ENCODE measurements at regions not wholly inside any gene's neighbourhood (a gene's known extent, or its start where the extent isn't known, plus 50 kb on each side); places are given as distances from the start of the nearest gene placed in this dataset.

DNA sequence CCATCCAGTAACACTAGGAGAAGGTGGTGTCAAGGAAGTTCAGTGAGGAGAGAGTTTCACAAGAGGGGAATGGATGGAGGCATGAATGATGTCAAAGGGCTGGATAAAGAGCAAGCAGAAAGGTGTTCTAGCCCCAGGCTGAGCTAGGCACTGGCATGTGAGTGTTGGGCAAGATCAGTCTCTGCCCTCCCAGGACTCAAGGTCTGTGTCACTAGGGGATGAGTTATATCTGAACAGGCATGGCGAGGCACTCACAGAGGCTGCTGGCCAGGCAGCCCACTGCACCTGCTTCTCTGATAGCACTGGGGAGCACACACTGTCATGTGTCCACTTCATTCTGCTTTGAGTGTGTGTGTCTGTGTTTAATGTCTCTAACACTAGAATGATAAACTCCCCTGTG lies 903.8 kb downstream of the BCL11B start:
- DNase-seq = no peak

DNA sequence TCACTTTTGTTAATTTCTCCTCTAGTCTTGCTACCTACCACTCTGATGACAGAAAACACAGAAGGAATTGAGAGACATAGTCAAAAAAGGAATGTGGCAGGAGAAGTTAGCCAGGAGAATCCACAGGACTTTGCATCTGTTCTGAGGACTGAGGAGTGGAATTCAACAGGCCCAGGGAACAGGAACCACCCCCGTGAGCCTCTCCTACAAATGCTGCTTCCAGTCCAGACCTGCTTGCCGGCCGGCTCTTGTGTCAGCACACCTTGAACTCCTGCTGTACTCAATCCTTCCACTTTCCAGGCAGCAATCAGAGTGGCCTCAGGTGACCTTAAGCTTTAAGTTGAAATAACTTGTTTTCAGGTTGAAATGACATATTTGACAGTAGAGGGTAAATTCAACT lies 903.1 kb downstream of the BCL11B start:
- no peak for DNase-seq

DNA sequence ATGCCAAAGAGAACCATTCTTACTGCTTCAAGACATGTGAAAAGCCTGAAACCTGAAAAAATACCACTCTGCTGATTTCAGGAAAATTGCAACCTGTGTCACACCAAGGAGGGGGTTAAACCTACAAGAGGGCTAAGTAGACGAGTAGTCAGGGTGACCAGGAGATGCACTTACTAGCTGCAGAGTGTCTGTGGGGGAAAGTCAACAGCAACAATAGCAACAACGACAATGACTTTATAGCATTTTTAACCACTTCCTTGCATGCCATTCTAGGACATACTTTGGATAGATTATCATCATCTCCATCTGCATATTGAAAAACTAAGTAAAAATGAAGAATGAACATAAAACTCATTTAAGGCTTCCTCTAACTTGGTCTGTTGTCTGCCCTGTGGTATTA lies 902.7 kb downstream of the BCL11B start:
- DNase-seq = no peak

DNA sequence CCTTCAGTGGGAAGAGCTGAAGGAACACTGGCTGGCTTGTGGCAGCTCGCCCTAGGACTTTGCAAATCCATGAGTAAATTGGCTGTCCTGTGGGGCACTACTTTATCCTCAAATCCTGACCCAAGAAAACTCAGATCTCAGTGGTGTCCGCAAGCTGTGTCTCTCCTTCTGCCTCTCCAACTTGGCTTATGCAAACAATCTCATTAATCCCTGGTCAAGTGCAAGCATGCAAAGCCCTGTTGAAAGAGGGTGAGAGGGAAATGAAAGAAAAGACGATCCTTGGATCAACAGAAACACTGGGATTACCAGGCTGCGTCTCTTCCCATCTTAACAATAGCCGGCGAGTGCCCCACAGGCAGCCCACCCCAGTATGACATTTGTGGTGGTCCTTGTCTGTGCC lies 901.6 kb downstream of the BCL11B start:
- no peak for DNase-seq

DNA sequence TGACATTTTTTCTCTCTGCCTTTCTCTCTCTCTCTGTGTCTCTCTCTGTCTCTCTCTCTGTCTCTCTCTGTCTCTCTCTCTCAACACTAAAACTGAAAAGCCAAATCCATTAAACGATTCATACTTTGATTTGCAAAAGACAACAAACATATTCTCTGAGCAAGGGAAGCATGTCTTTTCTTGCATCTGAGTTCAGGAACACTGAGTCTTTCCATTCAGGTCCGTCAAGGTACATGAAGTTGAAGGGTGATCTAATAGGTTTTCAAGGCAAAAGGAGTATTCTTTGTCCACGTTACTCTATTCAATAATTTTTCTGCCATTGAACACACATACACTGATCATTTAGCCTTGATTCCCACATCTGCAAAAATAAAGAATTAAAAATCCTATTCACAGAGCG lies 900.9 kb downstream of the BCL11B start:
- DNase-seq = no peak

DNA sequence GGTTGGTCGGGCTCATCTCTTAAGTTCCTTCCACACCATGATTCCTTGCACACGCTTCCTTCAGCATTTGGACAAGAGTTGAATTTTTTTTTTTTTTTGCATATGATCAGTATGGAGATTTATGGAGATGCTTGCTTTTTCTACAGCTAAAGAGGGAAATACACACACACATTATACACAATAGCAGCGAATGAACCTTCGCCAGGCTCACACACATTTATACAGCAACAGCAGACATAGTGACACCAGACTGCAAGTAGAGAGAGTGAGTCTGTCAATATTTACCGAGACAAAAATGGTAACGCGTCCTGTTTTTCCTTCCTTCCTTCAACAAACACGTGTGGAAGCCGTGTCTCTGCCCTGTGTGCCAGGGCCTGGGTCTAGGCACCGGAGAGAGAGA lies 897.9 kb downstream of the BCL11B start:
- no peak for DNase-seq

DNA sequence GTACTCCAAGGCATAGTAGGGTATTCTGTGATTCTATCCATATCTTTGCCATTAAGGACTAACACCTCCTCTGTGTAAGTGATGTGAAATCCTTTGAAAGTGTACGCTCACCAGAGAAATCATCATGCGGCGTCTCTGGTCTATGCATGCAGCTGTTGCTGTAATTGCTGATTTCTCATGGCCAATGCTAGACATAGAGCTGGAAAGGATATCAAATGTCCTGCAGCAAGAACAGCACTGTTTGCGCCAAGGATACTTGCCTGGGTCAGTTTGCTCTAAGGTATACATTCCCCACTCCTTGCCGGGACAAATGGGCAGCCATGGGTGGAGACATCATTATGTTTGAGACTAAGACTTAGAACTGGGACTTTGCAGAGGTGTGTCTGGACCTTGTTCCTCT lies 896.4 kb downstream of the BCL11B start:
- DNase-seq = no peak

DNA sequence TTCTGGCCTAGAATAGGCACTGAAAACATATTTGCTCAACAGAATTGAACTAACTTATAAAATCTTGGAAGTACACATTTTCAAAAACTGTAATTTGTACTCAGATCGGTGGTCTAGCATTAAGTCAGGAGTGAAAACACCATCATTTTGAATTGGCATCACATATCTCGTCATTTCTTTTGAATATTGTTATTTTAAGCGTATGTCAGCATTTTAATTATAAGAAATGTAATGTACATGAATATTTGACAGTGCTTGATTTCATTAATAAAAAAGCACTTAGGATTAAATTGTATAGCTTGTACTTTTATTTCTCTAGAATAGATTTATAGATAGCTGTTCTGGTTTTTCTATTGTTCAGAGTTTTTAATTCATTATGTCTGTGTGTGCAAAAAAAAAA lies 892.2 kb downstream of the BCL11B start:
- no peak for DNase-seq

DNA sequence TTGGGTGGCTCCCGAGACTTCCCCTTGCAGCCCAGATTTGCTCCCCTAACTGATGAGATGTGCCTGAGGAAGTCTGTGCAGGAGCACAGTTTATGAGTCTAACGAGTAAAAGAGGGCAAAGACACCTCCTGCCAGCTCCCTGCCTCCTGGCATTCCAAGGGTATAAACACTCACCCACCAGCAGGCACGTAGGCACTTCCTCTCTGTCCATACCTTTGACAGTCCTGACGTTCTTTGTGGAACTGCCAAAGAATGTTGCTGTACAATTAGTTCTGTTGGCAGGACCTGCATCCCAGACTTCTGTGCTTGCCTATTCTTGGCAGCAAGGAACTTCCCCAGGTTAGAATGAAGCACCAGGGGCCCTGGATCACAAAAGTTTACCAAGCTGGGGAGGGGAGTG lies 889.3 kb downstream of the BCL11B start:
- no peak for DNase-seq

DNA sequence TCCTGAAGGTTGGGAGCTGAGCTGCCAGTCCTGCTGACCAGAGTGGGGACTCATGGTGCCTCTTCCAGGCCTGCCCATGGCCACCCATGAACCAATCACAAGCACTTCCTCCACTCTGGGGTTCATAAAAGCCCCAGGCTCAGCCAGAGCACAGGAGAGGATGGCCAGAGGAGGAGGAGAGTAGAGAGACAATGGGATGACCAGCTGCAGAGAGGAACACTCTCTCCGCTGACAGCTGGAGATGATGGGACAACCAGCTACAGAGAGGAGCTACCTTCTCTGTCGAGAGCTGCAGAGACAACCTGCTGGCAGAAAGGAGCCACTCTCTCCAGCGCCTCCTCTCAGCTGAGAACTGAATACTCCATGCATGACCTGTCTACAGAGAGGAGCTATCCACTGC lies 886.1 kb downstream of the BCL11B start:
- DNase-seq = no peak

DNA sequence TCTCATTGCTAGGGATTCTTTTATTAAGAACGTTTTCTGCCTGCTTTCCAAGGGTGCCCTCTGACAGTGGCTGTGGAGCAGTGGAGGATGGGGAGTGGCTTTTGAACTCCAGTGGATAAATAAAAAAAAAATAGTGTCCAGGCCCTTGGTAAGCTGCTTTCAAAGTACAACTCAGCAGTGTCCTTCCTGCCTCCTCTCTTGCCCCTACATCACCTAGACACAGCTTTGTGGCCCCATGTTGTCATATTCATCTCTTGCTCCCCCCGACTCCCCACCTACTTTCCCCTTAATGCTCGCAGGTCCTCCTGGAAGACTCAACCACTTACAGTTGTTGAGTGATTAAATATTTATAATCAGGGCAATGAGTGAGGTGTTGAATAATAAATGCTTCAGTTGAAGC lies 880.9 kb downstream of the BCL11B start:
- DNase-seq = no peak

DNA sequence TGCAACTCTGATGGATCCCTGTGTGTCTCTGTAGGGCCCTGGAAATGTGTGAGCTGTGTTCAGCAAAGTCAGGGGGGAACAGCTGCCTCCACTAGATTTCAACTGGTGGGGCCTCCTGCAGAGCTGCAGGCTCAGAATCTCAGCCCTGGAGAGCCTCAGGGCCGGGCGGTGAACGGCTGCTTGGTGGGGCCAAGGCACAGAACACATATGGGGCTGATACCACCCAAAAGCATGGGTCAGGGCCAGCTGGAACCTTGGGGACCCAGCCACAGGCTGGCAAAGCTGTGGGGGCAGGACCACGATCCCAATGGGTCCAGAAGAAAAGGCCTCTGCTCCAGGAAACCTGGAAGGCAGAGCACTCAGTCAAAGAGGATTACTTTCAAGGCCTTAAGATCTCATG lies 878.5 kb downstream of the BCL11B start:
- no peak for DNase-seq

DNA sequence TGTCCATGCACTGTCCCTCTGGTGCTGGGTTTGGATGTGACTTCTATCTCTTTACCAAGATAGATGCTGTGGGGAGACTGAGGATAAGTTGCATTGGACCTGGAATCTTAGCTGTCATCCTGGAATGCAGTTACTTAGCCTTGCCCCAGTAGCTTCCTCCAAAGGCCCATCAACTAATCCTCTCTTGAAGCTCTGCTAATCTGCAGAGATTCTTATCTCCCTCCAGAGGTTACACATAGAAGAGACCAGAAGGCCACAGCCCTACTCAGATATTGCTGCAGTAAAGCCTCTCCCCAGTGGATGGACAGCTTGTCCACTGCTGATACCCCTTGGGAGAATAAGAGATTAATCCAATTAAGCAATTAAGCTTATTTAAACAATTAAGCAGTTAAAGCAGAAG lies 867.2 kb downstream of the BCL11B start:
- DNase-seq = no peak

DNA sequence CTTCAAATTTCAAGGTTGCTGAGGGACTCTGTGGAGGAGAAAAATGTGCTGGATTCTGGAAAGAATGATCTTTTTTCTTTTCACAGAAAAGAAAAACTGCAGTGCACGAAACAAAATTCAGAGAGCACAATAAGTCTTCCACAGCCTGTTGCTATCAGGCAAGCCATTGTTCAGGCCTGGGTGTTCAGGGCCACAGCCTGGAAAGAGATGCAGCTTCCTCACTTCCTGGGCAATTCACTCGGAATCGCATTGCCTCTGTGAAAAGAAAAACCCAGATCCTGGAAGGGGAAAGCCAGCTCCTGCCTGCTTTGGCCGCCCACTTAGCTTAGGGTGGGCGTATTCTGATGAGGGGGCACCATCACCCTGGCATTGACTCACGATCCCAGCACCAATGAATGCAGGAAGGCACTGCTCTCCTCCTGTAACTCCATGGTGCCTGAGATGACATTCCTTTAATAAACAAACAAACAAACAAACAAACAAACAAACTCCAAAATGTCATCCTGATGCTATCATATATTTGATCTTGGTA lies 863.9 kb downstream of the BCL11B start:
- DNase-seq = no peak

DNA sequence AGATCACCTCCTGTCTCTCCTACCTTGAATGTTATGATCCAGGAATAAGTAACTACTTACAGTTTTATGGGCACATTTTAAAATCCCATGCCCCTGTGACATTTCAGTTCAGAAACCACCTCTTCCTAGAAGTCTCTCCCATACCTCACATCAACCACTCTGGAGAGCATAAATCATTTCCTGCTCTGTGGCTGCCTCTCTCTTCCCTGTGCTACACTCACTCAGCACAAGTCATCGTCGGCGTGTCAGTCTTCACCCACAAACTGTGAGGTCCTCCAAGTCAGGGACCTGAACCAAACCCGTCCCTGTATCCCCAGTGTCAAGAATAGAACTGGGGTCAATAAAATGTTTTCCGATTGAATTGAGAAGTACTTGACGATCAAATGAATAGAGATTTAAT lies 863.3 kb downstream of the BCL11B start:
- DNase-seq = no peak

DNA sequence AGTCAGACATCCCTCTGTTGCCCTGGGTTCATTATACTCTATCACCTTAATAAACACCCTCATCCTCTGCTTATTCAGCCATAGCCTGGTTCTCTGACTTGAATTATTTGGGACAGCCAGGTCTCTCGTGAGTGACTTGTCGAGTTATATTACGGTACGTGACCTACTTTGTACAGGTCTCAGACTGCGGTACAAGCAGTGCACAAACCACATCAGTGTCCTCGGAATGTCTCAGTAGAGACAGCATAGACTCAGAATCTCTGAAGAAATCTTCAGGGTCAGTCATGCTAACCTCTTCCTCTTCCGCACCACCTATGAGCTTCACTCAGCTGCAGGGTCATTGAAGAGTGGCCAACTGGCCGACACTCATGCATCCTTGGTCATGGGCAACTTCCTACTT lies 860.8 kb downstream of the BCL11B start:
- DNase-seq = no peak

DNA sequence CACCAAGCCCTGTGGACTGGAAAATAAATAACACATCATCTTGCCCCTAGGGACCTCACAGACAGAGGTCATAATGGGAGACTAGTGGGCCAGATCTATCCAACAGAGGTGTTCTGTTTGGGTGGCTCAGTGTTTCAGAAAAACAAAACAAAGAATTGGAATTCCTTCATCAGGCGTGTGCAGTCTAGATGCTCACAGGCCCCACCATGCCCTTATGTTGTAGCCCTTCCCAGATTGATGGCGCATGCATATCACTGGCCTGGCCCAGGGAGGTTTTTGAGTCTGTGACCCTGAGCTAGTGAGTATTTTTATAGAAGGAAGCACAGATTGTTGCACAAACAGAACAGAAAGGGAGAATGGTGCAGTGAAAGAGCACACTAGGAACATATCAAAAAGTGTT lies 859.6 kb downstream of the BCL11B start:
- no peak for DNase-seq

DNA sequence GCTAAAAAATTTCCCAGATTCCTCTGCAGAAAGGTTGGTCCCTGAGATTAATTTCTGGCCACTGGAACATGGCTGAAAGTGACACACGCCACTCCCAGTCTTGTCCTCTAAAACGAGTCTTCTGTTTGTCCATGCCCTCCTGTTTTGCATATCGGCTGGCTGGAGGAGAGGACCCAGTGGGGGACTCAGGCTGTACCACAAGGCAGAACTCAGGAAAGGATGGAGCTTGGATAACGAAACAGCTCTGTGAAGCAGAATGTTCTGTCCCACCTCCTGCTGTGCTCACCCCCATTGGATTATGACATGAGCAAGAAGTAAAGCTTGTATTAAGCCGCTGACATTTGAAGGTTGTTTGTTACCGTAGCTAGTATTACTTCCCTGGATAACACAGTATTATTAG lies 856.2 kb downstream of the BCL11B start:
- no peak for DNase-seq

DNA sequence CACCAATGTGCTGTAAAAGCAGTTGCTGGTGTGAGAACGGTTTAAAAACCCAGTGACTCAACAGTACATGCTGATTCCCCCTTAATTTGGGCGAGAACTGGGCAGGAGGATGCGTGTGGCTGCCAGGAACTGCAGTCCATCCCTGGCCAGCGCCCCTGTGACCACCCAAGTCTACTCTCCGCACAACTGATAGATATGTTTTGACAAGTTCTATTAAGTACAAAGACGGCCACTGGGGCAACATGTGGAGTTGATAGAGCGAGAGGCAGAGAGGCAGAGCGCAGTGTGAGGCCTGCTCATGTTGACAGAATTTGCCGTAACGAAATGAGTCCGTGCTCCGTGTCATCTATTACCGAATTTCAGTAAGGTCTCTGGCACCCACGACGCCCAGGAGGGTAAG lies 855.0 kb downstream of the BCL11B start:
- DNase-seq = no peak

DNA sequence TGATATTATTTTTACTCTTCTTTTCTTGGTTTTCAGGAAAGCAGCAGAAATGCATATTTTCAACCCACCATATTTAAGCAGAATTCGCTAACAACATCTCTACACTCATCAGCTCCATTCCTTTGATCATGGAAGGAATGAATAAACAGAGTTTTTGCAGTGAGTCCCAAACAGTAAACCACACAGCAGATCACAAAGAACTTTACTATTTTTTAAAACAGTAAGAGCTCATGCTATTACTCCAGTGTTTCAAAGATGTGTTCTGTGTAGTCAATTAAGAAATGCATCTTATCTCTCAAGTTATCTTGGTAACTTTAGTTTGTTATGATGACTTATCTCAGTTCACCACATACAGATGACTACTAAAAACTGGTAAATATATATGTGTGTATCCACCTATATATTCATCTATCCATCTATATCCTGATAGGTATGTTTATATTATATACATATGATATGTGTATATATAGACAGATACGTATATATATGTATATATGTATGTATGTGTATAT lies 843.5 kb downstream of the BCL11B start:
- no peak for DNase-seq

DNA sequence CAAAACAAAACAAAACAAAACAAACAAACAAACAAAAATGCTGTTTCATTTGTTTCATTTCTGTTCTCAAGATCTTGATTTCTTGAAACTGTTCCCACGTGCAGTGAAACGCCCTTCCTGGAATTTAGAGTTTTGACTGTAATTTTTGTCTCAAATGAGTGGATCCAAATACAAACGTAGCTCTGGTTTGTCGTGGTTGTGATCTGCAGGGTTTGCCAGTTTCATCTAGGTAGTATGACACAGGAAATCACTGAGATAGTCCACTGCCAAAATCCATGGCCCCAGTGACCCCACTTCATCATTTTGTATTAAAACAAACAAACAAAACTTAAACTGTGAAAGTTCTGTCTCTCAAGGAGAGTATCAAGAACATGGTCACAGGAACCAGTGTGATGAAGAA lies 838.6 kb downstream of the BCL11B start:
- DNase-seq = no peak

DNA sequence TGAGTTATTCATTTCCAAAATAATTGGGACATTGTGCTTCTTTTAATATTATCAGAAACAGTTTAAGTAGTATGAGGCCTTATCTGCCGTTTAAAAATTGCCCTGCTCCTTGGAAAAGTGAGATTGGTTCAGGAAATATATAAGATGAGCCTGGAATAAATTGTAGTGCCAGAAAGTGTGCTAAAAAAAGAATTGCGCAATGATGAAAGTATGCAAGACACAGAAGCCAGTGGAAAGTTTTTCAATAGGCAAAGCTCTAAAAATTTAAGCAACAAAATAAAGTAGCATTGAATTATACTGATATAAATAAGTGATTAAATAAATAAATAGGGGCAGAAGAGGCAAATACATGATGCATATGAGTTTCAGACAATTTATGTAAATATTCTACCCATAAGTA lies 834.9 kb downstream of the BCL11B start:
- DNase-seq = no peak

DNA sequence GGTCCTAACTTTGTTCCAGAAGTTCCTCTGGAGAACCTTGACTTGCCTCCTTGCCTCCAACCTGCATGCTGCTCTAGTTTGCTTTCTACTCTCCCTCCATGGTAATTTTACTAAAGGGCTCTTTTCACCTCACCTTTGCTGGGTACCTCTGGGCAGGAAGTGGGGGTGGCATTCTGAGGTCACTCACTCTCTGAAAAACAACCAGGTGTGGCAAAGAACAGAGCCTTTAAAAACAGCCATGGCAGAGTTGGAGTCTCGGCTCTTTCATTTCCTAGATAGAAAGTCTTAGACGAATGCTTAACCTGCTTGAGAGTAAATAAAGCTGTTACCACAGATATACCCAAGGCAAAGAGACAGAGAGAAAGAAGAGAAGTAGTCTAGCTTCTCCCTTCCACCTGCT lies 827.9 kb downstream of the BCL11B start:
- DNase-seq = no peak

DNA sequence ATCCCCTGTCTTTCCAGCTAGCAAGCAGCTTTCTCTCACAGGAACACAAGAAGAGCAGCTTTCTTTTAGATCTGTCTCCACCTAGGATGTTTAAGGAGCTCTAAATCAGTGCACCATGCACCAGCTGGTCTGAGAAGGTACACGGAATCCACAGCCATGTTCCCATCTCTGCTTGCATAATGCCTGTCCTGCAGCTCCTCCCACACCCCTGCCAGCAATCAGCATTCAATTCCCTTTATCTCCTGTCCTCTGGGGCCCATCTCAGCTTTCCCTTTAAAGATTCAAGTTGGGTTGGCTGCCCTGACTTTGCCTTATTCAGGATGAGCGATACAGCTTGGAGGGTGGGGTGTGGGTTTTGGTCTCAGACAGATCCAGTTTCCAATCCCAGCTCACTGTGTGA lies 826.3 kb downstream of the BCL11B start:
- DNase-seq = no peak

DNA sequence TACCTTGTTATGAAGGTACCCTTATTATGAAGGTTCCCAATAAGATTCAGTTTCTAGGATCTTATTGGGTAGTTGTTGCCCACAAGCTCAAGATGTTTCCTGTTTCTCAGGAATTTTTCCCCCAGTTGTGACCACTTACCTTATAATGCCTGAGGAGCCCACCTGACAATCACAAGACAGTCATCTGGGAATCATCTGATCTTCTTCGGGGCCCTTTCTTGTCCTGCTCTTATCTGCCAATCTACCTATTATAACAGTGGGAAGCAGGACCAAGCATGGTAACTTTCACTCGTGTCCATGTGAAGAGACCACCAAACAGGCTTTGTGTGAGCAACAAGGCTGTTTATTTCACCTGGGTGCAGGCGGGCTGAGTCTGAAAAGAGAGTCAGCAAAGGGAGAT lies 825.5 kb downstream of the BCL11B start:
- DNase-seq = no peak

DNA sequence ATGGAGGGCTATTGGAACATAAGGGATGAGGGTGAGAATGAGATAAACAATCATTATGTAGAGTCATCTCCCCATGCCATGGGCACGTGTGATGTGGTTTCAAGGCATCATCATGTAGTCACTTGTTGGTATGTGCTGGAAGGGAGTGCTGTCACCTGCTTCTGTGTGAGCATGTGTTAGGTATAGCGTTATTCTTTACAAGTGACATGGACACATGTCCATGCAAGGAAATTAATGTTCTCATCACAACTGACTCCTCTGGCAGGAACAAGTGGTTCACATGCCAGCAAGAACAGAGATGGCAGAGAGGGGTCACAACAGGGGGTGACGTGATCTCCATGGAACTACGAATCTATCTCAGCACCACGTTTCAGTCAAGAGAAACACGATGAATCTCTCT lies 815.8 kb downstream of the BCL11B start:
- no peak for DNase-seq
